HEK293T (cell line): ENCODE measurements at regions not wholly inside any gene's neighbourhood (a gene's known extent, or its start where the extent isn't known, plus 50 kb on each side); places are given as distances from the start of the nearest gene placed in this dataset.

Experiments
- CTCF ChIA-PET: fragments of 350-600 bp; formaldehyde crosslinking; extraction: SDS; loops from one replicate; lab custom pipeline; 2021; ENCODE audit warnings: antibody characterized with exemption, inconsistent platforms; lab: Yijun Ruan, JAX
- POLR2A ChIA-PET: fragments of 350-600 bp; formaldehyde crosslinking; extraction: SDS; loops from one replicate; lab custom pipeline; 2020; ENCODE audit warnings: antibody characterized with exemption, inconsistent platforms; lab: Yijun Ruan, JAX
- DNase-seq: peaks from one replicate; pipeline ENCODE4 v3.0.0; 2012; ENCODE audit warnings: mixed read lengths; ENCODE audit errors: extremely low spot score
- ARNT ChIP-seq: fragments of 450-650 bp; IDR thresholded peaks from 2 replicates; pipeline ENCODE4 v1.6.1; 2017; ENCODE audit warnings: mild to moderate bottlenecking
- BHLHE40 ChIP-seq: fragments of 450-650 bp; IDR thresholded peaks from 2 replicates; pipeline ENCODE4 v1.6.1; 2016; ENCODE audit warnings: mild to moderate bottlenecking, moderate library complexity, borderline replicate concordance
- CTBP1 ChIP-seq: fragments of 450-650 bp; IDR thresholded peaks from 2 replicates; pipeline ENCODE4 v1.6.1; 2016; ENCODE audit warnings: borderline replicate concordance
- ELF4 ChIP-seq: fragments of 450-650 bp; IDR thresholded peaks from 2 replicates; pipeline ENCODE4 v1.6.1; 2017; ENCODE audit warnings: antibody characterized with exemption
- FOXA1 ChIP-seq: fragments of 450-650 bp; IDR thresholded peaks from 2 replicates; pipeline ENCODE4 v1.6.1; 2016; ENCODE audit warnings: mild to moderate bottlenecking
- FOXK2 ChIP-seq: fragments of 450-650 bp; IDR thresholded peaks from 2 replicates; pipeline ENCODE4 v1.6.1; 2016; ENCODE audit warnings: mild to moderate bottlenecking
- FOXM1 ChIP-seq: fragments of 450-650 bp; IDR thresholded peaks from 2 replicates; pipeline ENCODE4 v1.6.1; 2017; ENCODE audit warnings: mild to moderate bottlenecking, borderline replicate concordance
- HDGF ChIP-seq: fragments of 450-650 bp; IDR thresholded peaks from 2 replicates; pipeline ENCODE4 v1.6.1; 2017; ENCODE audit warnings: antibody characterized with exemption, borderline replicate concordance
- L3MBTL2 ChIP-seq: fragments of 450-650 bp; conservative IDR thresholded peaks from 2 replicates; pipeline ENCODE4 v1.6.1; 2016; ENCODE audit warnings: mild to moderate bottlenecking
- LEF1 ChIP-seq: fragments of 450-650 bp; IDR thresholded peaks from 2 replicates; pipeline ENCODE4 v1.6.1; 2017; ENCODE audit warnings: mild to moderate bottlenecking, borderline replicate concordance
- NFRKB ChIP-seq: fragments of 450-650 bp; IDR thresholded peaks from 2 replicates; pipeline ENCODE4 v1.6.1; 2016; ENCODE audit warnings: mild to moderate bottlenecking, moderate library complexity
- PKNOX1 ChIP-seq: fragments of 450-650 bp; IDR thresholded peaks from 2 replicates; pipeline ENCODE4 v1.6.1; 2016
- SP1 ChIP-seq: fragments of 450-650 bp; IDR thresholded peaks from 2 replicates; pipeline ENCODE4 v1.6.1; 2017
- SUZ12 ChIP-seq: fragments of 450-650 bp; IDR thresholded peaks from 2 replicates; pipeline ENCODE4 v1.6.1; 2016; ENCODE audit warnings: mild to moderate bottlenecking
- TARDBP ChIP-seq: fragments of 450-650 bp; IDR thresholded peaks from 2 replicates; pipeline ENCODE4 v1.6.1; 2016
- ZNF384 ChIP-seq: fragments of 450-650 bp; IDR thresholded peaks from 2 replicates; pipeline ENCODE4 v1.6.1; 2016

DNA sequence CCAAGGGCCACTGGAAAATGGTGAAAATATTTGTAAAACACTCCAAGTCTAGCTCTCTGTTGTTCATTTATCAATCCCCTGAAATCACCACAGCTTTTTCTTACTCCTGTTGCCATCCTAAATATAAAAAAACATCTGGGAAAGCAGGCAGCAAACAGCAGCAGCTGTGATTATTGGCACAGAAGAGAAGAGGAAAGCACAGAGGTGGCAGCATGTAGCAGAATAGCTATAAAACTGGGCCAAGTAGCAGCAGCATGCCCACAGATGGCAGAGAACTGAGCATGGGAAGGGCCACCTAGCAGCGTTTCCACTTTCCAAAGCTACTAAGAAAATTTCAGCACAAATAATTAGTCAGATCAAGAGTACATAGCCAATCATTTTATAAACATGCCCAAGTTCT lies 307.2 kb downstream of the SLC7A11 start:
- CTCF ChIA-PET: no interaction called here
- POLR2A ChIA-PET: no interaction called here
- no peak for DNase-seq
- no peak for TF ChIP-seq PKNOX1
- TF ChIP-seq ELF4: no peak
- TF ChIP-seq SUZ12: no peak
- no peak for TF ChIP-seq L3MBTL2
- TF ChIP-seq ZNF384: no peak
- no peak for TF ChIP-seq LEF1
- TF ChIP-seq ARNT: no peak
- TF ChIP-seq FOXA1: no peak
- no peak for TF ChIP-seq TARDBP
- no peak for TF ChIP-seq HDGF
- TF ChIP-seq FOXM1: no peak
- no peak for TF ChIP-seq SP1
- TF ChIP-seq CTBP1: no peak
- TF ChIP-seq NFRKB: no peak
- TF ChIP-seq BHLHE40: no peak

- CTCF ChIA-PET: no interaction called here
- DNase-seq: no peak
- peak; percentile 53 for TF ChIP-seq PKNOX1
- no peak for TF ChIP-seq BHLHE40
- TF ChIP-seq L3MBTL2: no peak
- POLR2A ChIA-PET: no interaction called here
These were observed 308.1 kb downstream of the SLC7A11 start for GRCh38 chr4:137934046-137934445.

GRCh38 chr4:137927972-137928371 lies 314.2 kb downstream of the SLC7A11 start:
- ChIA-PET POLR2A (no interaction called here), CTCF (no interaction called here)
- DNase-seq: no peak
- TF ChIP-seq L3MBTL2: no peak
- TF ChIP-seq ELF4: no peak
- no peak for TF ChIP-seq FOXK2
- TF ChIP-seq ARNT: no peak
- no peak for TF ChIP-seq CTBP1
- TF ChIP-seq NFRKB: no peak

GRCh38 chr4:137923494-137923893 lies 318.7 kb downstream of the SLC7A11 start:
- POLR2A ChIA-PET: no interaction called here
- CTCF ChIA-PET: no interaction called here
- TF ChIP-seq ARNT (no peak), ELF4 (no peak), SUZ12 (no peak), BHLHE40 (no peak)
- DNase-seq: no peak

DNA sequence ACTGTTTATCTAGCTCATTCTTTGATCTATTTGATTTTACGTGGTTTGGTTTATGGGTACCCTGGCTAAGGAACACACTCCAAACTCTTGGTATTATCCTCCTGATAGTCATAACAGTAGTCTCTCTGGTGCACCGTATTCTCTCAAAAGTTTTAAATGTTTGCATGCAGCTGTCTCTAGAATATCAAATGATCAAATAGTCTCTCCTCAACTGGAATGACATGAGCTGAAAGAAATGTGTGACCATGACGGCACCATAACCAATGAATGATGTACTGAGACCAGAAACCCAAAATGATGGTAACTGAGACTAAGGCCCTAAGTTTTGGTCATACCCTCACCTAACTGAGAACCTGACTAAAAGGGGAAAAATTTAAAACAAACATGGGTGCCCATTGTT lies 319.4 kb downstream of the SLC7A11 start:
- POLR2A ChIA-PET: no interaction called here
- DNase-seq: no peak
- TF ChIP-seq BHLHE40: no peak
- TF ChIP-seq PKNOX1: no peak
- no peak for TF ChIP-seq TARDBP
- no peak for TF ChIP-seq SP1
- CTCF ChIA-PET: no interaction called here

- CTCF ChIA-PET: no interaction called here
- POLR2A ChIA-PET: interaction anchor here (0.8 kb wide), 1 partner anchor 13 kb away, joined by 4 read pairs; no protein-coding TSS in a partner anchor
- TF ChIP-seq PKNOX1 (peak; percentile 83), TARDBP (no peak), L3MBTL2 (0 out of 2 replicates have a peak, but pooled peaks have one; percentile 12), HDGF (no peak), NFRKB (no peak)
- peak; percentile 48 for DNase-seq
These were observed 332.4 kb downstream of the SLC7A11 start for GRCh38 chr4:137909529-137910309.

DNA sequence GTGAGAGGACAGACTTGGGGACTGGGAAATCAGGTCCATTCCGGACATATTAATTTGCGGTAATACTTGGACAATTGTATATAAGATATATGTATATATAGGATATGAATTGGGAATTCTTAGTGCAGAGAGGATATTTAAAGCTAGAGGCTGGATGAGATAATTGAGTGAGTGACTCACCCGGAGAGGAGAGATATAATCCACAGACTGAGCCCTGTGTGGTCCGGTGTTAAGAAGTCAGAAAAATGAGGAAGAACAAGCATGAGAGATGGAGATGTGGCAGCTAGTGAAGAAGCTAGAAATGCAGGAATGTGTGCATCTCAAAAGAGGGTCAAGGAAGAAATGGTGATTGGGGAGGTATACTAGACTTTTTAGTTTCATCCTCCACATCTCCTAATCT lies 336.2 kb downstream of the SLC7A11 start:
- POLR2A ChIA-PET: no interaction called here
- no peak for DNase-seq
- TF ChIP-seq LEF1 (no peak), FOXK2 (no peak), NFRKB (no peak), TARDBP (no peak), ZNF384 (no peak), HDGF (no peak)
- CTCF ChIA-PET: no interaction called here
